Activated B cell treated with CpG ODN at 0.5 μM for 24 hours (primary cell): ENCODE measurements at regions not wholly inside any gene's neighbourhood (a gene's known extent, or its start where the extent isn't known, plus 50 kb on each side); places are given as distances from the start of the nearest gene placed in this dataset.
"Not testable (repeated sequence)": the region's sequence is repeated elsewhere in the genome, so short reads cannot be mapped to it uniquely, and the experiment has no call there.

ENCODE experiments used
- ATAC-seq: fragments of 200-7000 bp; cut with Tn5 transposase; one replicate; pipeline ENCODE4 v1.10.0; 2021; ENCODE audit warnings: low read depth, mild to moderate bottlenecking, moderate library complexity
- CTCF ChIA-PET: fragments of 350-600 bp; sonication (Branson Sonifier 250); formaldehyde crosslinking; loops from one replicate; lab custom pipeline; 2021; ENCODE audit warnings: antibody characterized with exemption; lab: Charles Lee
- POLR2A ChIA-PET: fragments of 350-600 bp; sonication (Branson Sonifier 250); formaldehyde crosslinking; loops from one replicate; lab custom pipeline; 2021; ENCODE audit warnings: antibody characterized with exemption; lab: Charles Lee
- DNase-seq: peaks from one replicate; pipeline ENCODE4 v3.0.0; 2022
- H3K27ac Mint-ChIP-seq: one replicate; pipeline ENCODE4 v1.8.0; 2020; ENCODE audit warnings: mixed read lengths
- H3K27me3 Mint-ChIP-seq: one replicate; pipeline ENCODE4 v1.8.0; 2021; ENCODE audit warnings: mixed read lengths
- H3K36me3 Mint-ChIP-seq: one replicate; pipeline ENCODE4 v1.8.0; 2021; ENCODE audit warnings: low read depth, mixed read lengths
- H3K4me1 Mint-ChIP-seq: one replicate; pipeline ENCODE4 v1.8.0; 2021; ENCODE audit warnings: mixed read lengths
- H3K4me3 Mint-ChIP-seq: one replicate; pipeline ENCODE4 v1.8.0; 2020; ENCODE audit warnings: mild to moderate bottlenecking, mixed read lengths
- H3K9me3 Mint-ChIP-seq: one replicate; pipeline ENCODE4 v1.8.0; 2020; ENCODE audit warnings: mixed read lengths
- intact Hi-C: fragments of 100-400 bp; cut with micrococcal nuclease; formaldehyde crosslinking; loops from one replicate; pipeline ENCODE4 v1.15.1; 2024
- TF ChIP-seq, protein P1 (sequence below): fragments of 200-600 bp; IDR thresholded peaks from one replicate; pipeline ENCODE4 v1.8.0; 2022; ENCODE audit warnings: antibody characterized with exemption, mild to moderate bottlenecking

DNA sequence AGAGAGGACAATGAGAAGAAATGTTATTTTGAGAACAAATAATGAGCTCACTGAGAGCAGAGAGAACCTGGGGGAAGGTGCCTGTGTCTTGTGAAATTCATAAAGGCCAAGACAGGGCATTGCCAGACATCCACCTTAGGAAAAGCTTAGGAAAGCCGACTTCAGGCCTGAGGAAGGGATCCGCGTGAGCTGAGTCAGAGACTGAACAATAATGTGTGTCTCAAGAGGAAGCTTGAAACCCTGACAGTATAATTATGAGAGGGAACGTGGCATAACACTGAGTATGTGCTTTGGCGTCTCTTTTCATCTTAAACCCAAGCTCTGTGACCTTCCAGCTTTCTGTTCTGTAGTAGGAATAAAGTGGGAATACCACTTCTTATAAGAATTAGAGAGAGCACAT is 307.2 kb downstream of the ACTR3B start:
- intact Hi-C loops, result no loop called here
- no peak for ATAC-seq
- Mint-ChIP-seq H3K4me1 (no peaks in the 10 kb centered on the region), H3K27ac (no peak overlapping the region), H3K9me3 (no peaks in the 10 kb centered on the region), H3K27me3 (no peaks in the 10 kb centered on the region), H3K36me3 (no peaks in the 10 kb centered on the region), H3K4me3 (no peak overlapping the region)
- ChIA-PET CTCF (no interaction called here), POLR2A (no interaction called here)
- DNase-seq, result no peak
- TF ChIP-seq, protein P1, sequence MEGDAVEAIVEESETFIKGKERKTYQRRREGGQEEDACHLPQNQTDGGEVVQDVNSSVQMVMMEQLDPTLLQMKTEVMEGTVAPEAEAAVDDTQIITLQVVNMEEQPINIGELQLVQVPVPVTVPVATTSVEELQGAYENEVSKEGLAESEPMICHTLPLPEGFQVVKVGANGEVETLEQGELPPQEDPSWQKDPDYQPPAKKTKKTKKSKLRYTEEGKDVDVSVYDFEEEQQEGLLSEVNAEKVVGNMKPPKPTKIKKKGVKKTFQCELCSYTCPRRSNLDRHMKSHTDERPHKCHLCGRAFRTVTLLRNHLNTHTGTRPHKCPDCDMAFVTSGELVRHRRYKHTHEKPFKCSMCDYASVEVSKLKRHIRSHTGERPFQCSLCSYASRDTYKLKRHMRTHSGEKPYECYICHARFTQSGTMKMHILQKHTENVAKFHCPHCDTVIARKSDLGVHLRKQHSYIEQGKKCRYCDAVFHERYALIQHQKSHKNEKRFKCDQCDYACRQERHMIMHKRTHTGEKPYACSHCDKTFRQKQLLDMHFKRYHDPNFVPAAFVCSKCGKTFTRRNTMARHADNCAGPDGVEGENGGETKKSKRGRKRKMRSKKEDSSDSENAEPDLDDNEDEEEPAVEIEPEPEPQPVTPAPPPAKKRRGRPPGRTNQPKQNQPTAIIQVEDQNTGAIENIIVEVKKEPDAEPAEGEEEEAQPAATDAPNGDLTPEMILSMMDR, result no peak

DNA sequence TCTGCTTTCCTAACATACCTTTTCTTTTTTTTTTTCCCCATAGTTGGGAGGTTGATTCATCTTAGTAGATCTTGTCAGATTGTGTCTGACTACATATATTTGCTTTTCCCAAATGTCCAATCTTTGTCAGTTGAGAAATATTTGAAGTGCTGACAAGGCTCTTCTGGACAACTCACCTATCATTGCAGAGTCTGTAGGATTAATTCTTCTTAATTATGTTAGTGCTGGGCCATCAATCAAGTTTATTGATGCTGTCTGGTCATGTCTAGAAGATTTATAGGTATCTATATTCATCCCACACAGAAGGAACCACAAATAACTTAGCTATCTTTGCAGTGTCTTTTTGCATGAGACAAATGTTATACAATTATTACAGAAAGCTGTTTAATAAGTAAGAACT is 310.6 kb downstream of the ACTR3B start:
- CTCF ChIA-PET, result no interaction called here
- no peaks in the 10 kb centered on the region for H3K36me3 Mint-ChIP-seq
- no peaks in the 10 kb centered on the region for H3K9me3 Mint-ChIP-seq
- DNase-seq (no peak), ATAC-seq (no peak)
- TF ChIP-seq, protein P1, result no peak
- no peaks in the 10 kb centered on the region for H3K27me3 Mint-ChIP-seq
- H3K27ac Mint-ChIP-seq, result no peak overlapping the region
- no peak overlapping the region for H3K4me3 Mint-ChIP-seq
- POLR2A ChIA-PET, result no interaction called here
- H3K4me1 Mint-ChIP-seq, result no peaks in the 10 kb centered on the region
- intact Hi-C loops, result no loop called here

DNA sequence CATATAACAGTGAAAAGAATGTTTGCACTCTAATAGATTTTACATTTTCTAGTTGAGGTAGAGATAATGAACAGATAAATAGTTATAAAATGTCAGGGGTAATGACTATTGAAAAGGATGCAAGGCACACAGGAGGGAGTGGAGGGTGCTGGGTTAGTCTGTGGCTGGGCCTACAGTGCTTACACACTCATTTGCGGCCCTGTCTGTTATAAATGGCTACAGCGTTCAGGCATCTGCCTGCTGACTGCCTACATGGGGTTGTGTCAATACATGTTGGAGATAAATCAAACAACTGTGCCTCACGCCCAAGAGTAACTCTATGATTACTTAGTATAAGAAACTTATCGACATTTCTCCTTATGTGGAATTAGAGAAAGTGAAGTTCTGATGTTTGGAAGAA is 313.3 kb downstream of the ACTR3B start:
- no peak for ATAC-seq
- intact Hi-C loops, result no loop called here
- H3K4me3 Mint-ChIP-seq, result no peak overlapping the region
- H3K27me3 Mint-ChIP-seq, result no peaks in the 10 kb centered on the region
- CTCF ChIA-PET, result no interaction called here
- no peaks in the 10 kb centered on the region for H3K9me3 Mint-ChIP-seq
- no peaks in the 10 kb centered on the region for H3K36me3 Mint-ChIP-seq
- DNase-seq, result no peak
- TF ChIP-seq, protein P1, result no peak
- POLR2A ChIA-PET, result no interaction called here
- H3K27ac Mint-ChIP-seq, result no peak overlapping the region
- H3K4me1 Mint-ChIP-seq, result no peaks in the 10 kb centered on the region

DNA sequence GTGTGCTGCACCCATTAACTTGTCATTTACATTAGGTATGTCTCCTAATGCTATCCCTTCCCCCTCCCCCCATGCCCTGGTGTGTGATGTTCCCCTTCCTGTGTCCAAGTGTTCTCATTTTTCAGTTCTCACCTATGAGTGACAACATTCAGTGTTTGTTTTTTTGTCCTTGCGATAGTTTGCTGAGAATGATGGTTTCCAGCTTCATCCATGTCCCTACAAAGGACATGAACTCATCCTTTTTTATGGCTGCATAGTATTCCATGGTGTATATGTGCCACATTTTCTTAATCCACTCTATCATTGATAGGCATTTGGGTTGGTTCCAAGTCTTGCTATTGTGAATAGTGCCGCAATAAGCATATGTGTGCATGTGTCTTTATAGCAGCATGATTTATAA is 316.7 kb downstream of the ACTR3B start:
- ATAC-seq, H3K36me3 Mint-ChIP-seq, intact Hi-C loops, H3K9me3 Mint-ChIP-seq, POLR2A ChIA-PET, DNase-seq, CTCF ChIA-PET, H3K27me3 Mint-ChIP-seq, H3K4me1 Mint-ChIP-seq, H3K4me3 Mint-ChIP-seq, H3K27ac Mint-ChIP-seq: not testable (repeated sequence)

DNA sequence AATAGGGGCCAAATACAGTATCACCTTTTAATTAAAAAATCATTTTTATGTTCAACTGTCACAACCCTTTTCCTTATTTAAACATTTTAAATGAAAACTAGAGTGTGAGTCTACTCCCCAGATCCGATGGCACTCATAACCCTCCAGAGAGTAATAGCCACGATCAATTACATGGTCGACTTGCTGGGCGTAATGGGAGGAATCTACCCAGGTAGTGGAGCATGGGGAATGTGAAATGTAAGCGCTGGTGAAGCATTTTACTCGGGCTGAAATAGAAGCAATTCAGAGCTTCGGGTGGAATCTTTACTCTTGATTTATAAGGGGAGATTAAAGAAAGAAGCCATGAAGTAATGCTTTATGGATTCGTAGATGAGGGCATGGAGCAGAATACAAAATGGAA is 321.9 kb downstream of the ACTR3B start:
- no peaks in the 10 kb centered on the region for H3K36me3 Mint-ChIP-seq
- no peaks in the 10 kb centered on the region for H3K4me1 Mint-ChIP-seq
- no peaks in the 10 kb centered on the region for H3K27me3 Mint-ChIP-seq
- no peak for DNase-seq
- ChIA-PET CTCF (no interaction called here), POLR2A (no interaction called here)
- TF ChIP-seq, protein P1, result no peak
- no peak for ATAC-seq
- no peak overlapping the region for H3K27ac Mint-ChIP-seq
- no peaks in the 10 kb centered on the region for H3K9me3 Mint-ChIP-seq
- intact Hi-C loops, result no loop called here
- H3K4me3 Mint-ChIP-seq, result no peak overlapping the region

DNA sequence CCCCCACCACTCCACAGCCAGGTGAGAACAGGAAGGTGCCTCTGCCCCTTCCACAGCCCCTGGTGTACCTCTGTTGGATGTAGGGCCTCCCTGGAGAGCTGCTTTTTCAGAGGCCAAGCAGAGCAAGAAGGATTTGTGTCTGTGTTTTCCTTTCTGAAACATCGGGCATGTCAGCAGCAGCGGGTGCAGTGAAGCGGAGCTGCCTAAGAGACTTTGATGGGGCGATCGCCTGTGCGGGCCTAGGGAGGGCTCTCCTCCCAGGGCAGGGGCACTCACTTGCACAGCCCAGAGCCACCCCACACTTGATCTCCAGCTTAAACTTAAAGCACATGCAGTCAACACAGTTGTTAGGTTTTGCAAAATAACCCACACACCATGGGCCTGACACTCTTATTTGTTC is 324.7 kb downstream of the ACTR3B start:
- intact Hi-C loops, result no loop called here
- Mint-ChIP-seq H3K4me3 (no peak overlapping the region), H3K9me3 (no peaks in the 10 kb centered on the region), H3K4me1 (no peaks in the 10 kb centered on the region), H3K36me3 (no peaks in the 10 kb centered on the region), H3K27ac (no peak overlapping the region), H3K27me3 (no peaks in the 10 kb centered on the region)
- ATAC-seq (no peak), DNase-seq (no peak)
- ChIA-PET CTCF (no interaction called here), POLR2A (no interaction called here)
- TF ChIP-seq, protein P1, result no peak
